Neuronal stem cell (in vitro differentiated cells): ENCODE measurements at regions not wholly inside any gene's neighbourhood (a gene's known extent, or its start where the extent isn't known, plus 50 kb on each side); places are given as distances from the start of the nearest gene placed in this dataset.

Experiments
- DNase-seq: peaks from one replicate; pipeline ENCODE4 v3.0.0-alpha.2; 2013; ENCODE audit warnings: low spot score
- H2AFZ ChIP-seq: one replicate; pipeline ENCODE4 v1.6.1; 2013; ENCODE audit warnings: mild to moderate bottlenecking, low read length, inconsistent platforms
- H2AK5ac ChIP-seq: 2 replicates; pipeline ENCODE4 v1.6.1; 2013; ENCODE audit warnings: low read depth, mild to moderate bottlenecking, inconsistent platforms, low read length, moderate library complexity, mixed read lengths
- H2BK120ac ChIP-seq: 2 replicates; pipeline ENCODE4 v1.6.1; 2013; ENCODE audit warnings: low read depth, mild to moderate bottlenecking, inconsistent platforms, low read length, moderate library complexity, mixed read lengths
- H2BK12ac ChIP-seq: one replicate; pipeline ENCODE4 v1.6.1; 2013; ENCODE audit warnings: low read length, inconsistent platforms
- H2BK15ac ChIP-seq: 2 replicates; pipeline ENCODE4 v1.6.1; 2013; ENCODE audit warnings: mild to moderate bottlenecking, low read length, inconsistent platforms, mixed read lengths
- H2BK5ac ChIP-seq: one replicate; pipeline ENCODE4 v1.6.1; 2013; ENCODE audit warnings: inconsistent platforms, mild to moderate bottlenecking, low read length, moderate library complexity
- H3K14ac ChIP-seq: one replicate; pipeline ENCODE4 v1.6.1; 2013; ENCODE audit warnings: low read length, inconsistent platforms
- H3K18ac ChIP-seq: 2 replicates; pipeline ENCODE4 v1.6.1; 2013; ENCODE audit warnings: low read length, inconsistent platforms
- H3K23ac ChIP-seq: 2 replicates; pipeline ENCODE4 v1.6.1; 2013; ENCODE audit warnings: low read depth, mild to moderate bottlenecking, mixed read lengths, low read length, inconsistent platforms; ENCODE audit not compliant: poor library complexity
- H3K27ac ChIP-seq: replicated peaks from 3 replicates; pipeline ENCODE4 v1.5.1; 2013; ENCODE audit warnings: low read length, inconsistent platforms
- H3K27me3 ChIP-seq, 3 experiments: 2 replicates each; pipeline ENCODE4 v1.6.1; 2013; ENCODE audit warnings: low read length in 3 of 3, mild to moderate bottlenecking in 2 of 3, inconsistent platforms in 1 of 3, low read depth in 1 of 3, mixed read lengths in 1 of 3, moderate library complexity in 1 of 3; ENCODE audit not compliant: control insufficient read depth in 3 of 3, insufficient read depth in 3 of 3
- H3K36me3 ChIP-seq, 2 donors: replicated peaks in 1 of 2; 2 replicates each; pipeline ENCODE4 v1.6.1; 2013; ENCODE audit warnings: low read length in 2 of 2; ENCODE audit not compliant: control insufficient read depth in 2 of 2, insufficient read depth in 2 of 2
- H3K4ac ChIP-seq: 2 replicates; pipeline ENCODE4 v1.6.1; 2013; ENCODE audit warnings: inconsistent platforms, mild to moderate bottlenecking, low read length, moderate library complexity
- H3K4me1 ChIP-seq, 2 donors: 1 replicate in 1 of 2; 2 replicates in 1 of 2; pipeline ENCODE4 v1.6.1; 2013; ENCODE audit warnings: low read length in 2 of 2, low read depth in 1 of 2; ENCODE audit not compliant: control insufficient read depth in 2 of 2, insufficient read depth in 1 of 2
- H3K4me2 ChIP-seq: one replicate; pipeline ENCODE4 v1.6.1; 2013; ENCODE audit warnings: mild to moderate bottlenecking, low read length, inconsistent platforms; ENCODE audit not compliant: insufficient read depth, poor library complexity, severe bottlenecking
- H3K4me3 ChIP-seq, 2 donors: 2 replicates each; pipeline ENCODE4 v1.5.1; 2013; ENCODE audit warnings: low read length in 2 of 2, mild to moderate bottlenecking in 2 of 2, inconsistent platforms in 1 of 2, moderate library complexity in 1 of 2
- H3K79me1 ChIP-seq: one replicate; pipeline ENCODE4 v1.6.1; 2013; ENCODE audit warnings: low read depth, mild to moderate bottlenecking, inconsistent platforms, low read length, moderate library complexity
- H3K9ac ChIP-seq: one replicate; pipeline ENCODE4 v1.6.1; 2013; ENCODE audit warnings: mild to moderate bottlenecking, low read depth, low read length, inconsistent platforms; ENCODE audit not compliant: poor library complexity
- H3K9me3 ChIP-seq, 2 donors: replicated peaks in 1 of 2; 2 replicates each; pipeline versions ENCODE3 to v1.6.1; 2013; ENCODE audit warnings: low read length in 2 of 2, mild to moderate bottlenecking in 2 of 2, inconsistent platforms in 1 of 2, low read depth in 1 of 2, mixed read lengths in 1 of 2, moderate library complexity in 1 of 2; ENCODE audit not compliant: control insufficient read depth in 2 of 2, insufficient read depth in 1 of 2
- H4K8ac ChIP-seq: one replicate; pipeline ENCODE4 v1.6.1; 2013; ENCODE audit warnings: low read depth, mild to moderate bottlenecking, inconsistent platforms, low read length, moderate library complexity
- H4K91ac ChIP-seq: one replicate; pipeline ENCODE4 v1.6.1; 2013; ENCODE audit warnings: low read length, low read depth, mild to moderate bottlenecking, inconsistent platforms; ENCODE audit not compliant: poor library complexity
- WGBS, 2 donors: extraction: QIAGEN DNeasy Blood & Tissue Kit; methylation state at CpG; one replicate each; pipeline ENCODE4 v1.1.7; 2013; ENCODE audit warnings: missing lambda C conversion rate in 2 of 2, mixed read lengths in 1 of 2; ENCODE audit not compliant: insufficient read length in 2 of 2, insufficient replicate concordance in 1 of 2; ENCODE audit errors: extremely low coverage in 2 of 2; 5-methylcytosine and 5-hydroxymethylcytosine counted together

GRCh38 chr13:89784161-89784809 is 1563.2 kb upstream of the MIR17HG start:
- no peaks in the 10 kb centered on the region for H3K4me1 ChIP-seq
- H3K9ac ChIP-seq, result no peak overlapping the region
- no peak overlapping the region for H2AK5ac ChIP-seq
- H2BK120ac ChIP-seq, result no peak overlapping the region
- H3K4ac ChIP-seq, result no peak overlapping the region
- no peaks in the 10 kb centered on the region for H3K9me3 ChIP-seq
- H2BK15ac ChIP-seq, result no peak overlapping the region
- no peak overlapping the region for H2BK12ac ChIP-seq
- peak overlapping the region; percentile 71 for H3K18ac ChIP-seq
- H4K8ac ChIP-seq, result no peak overlapping the region
- no CpG with 5 or more reads among the region's 13 CpGs for WGBS, 2 donors
- DNase-seq, result no peak
- no peak overlapping the region for H3K27ac ChIP-seq
- peak overlapping the region; percentile 71 for H3K14ac ChIP-seq
- H2AFZ ChIP-seq, result peak overlapping the region; percentile 38
- no peaks in the 10 kb centered on the region for H3K36me3 ChIP-seq
- H3K79me1 ChIP-seq, result no peaks in the 10 kb centered on the region
- no peak overlapping the region for H4K91ac ChIP-seq
- H2BK5ac ChIP-seq, result no peak overlapping the region
- no peak overlapping the region for H3K4me3 ChIP-seq
- H3K4me2 ChIP-seq, result no peak overlapping the region
- H3K23ac ChIP-seq, result no peak overlapping the region
- H3K27me3 ChIP-seq, result no peaks in the 10 kb centered on the region

DNA sequence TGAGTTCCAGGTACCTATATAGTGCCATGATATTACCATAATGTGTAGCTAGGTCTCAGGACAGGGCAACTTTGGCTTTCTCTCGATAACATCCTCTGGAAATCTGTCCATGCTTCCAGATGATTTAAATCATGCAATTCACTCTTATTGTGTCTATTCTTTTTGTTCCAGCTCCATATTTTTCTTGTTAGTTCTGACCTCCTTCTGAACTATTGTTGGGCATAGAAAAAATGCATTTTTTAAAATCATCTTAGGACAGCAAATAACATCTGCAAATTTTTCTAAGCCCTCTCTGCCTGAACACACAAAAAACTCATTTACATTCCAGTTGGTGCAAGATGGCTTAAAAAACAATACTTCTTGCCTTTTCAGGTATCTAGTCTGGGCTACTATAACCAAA is 1561.0 kb upstream of the MIR17HG start:
- H2AK5ac ChIP-seq, result no peak overlapping the region
- no CpG with 5 or more reads among the region's 1 CpG for WGBS, 2 donors
- H2BK120ac ChIP-seq, result no peak overlapping the region
- no peak overlapping the region for H3K9ac ChIP-seq
- no peak overlapping the region for H3K14ac ChIP-seq
- H3K9me3 ChIP-seq, result no peaks in the 10 kb centered on the region
- no peak for DNase-seq
- no peak overlapping the region for H2BK12ac ChIP-seq
- H2AFZ ChIP-seq, result no peak overlapping the region
- H4K8ac ChIP-seq, result no peak overlapping the region
- no peaks in the 10 kb centered on the region for H3K79me1 ChIP-seq
- no peak overlapping the region for H2BK15ac ChIP-seq
- H3K36me3 ChIP-seq, result no peaks in the 10 kb centered on the region
- H3K18ac ChIP-seq, result no peak overlapping the region
- H3K4ac ChIP-seq, result no peak overlapping the region
- H3K27ac ChIP-seq, result no peak overlapping the region
- no peak overlapping the region for H3K4me2 ChIP-seq
- no peak overlapping the region for H3K4me3 ChIP-seq
- no peak overlapping the region for H2BK5ac ChIP-seq
- H3K23ac ChIP-seq, result no peak overlapping the region
- no peak overlapping the region for H4K91ac ChIP-seq
- H3K4me1 ChIP-seq, result no peaks in the 10 kb centered on the region
- H3K27me3 ChIP-seq, result no peaks in the 10 kb centered on the region

GRCh38 chr13:89790696-89791095 is 1556.8 kb upstream of the MIR17HG start:
- H3K4me1 ChIP-seq, result no peaks in the 10 kb centered on the region
- no peaks in the 10 kb centered on the region for H3K79me1 ChIP-seq
- no peak overlapping the region for H4K91ac ChIP-seq
- H3K23ac ChIP-seq, result no peak overlapping the region
- no peaks in the 10 kb centered on the region for H3K27me3 ChIP-seq
- no peak overlapping the region for H3K4me2 ChIP-seq
- H2BK5ac ChIP-seq, result no peak overlapping the region
- no peak overlapping the region for H3K27ac ChIP-seq
- H4K8ac ChIP-seq, result no peak overlapping the region
- H3K9ac ChIP-seq, result no peak overlapping the region
- H2AFZ ChIP-seq, result no peak overlapping the region
- H2BK15ac ChIP-seq, result no peak overlapping the region
- DNase-seq, result no peak
- no peaks in the 10 kb centered on the region for H3K36me3 ChIP-seq
- H2AK5ac ChIP-seq, result no peak overlapping the region
- H3K18ac ChIP-seq, result no peak overlapping the region
- H3K4ac ChIP-seq, result no peak overlapping the region
- H3K9me3 ChIP-seq, result no peaks in the 10 kb centered on the region
- H2BK120ac ChIP-seq, result no peak overlapping the region
- no peak overlapping the region for H3K14ac ChIP-seq
- H3K4me3 ChIP-seq, result no peak overlapping the region
- H2BK12ac ChIP-seq, result no peak overlapping the region

GRCh38 chr13:89791971-89792630 is 1555.4 kb upstream of the MIR17HG start:
- no peak overlapping the region for H3K18ac ChIP-seq
- H2BK120ac ChIP-seq, result no peak overlapping the region
- no CpG with 5 or more reads among the region's 2 CpGs for WGBS, 2 donors
- no peak for DNase-seq
- no peak overlapping the region for H2BK12ac ChIP-seq
- no peak overlapping the region for H3K23ac ChIP-seq
- no peak overlapping the region for H2AFZ ChIP-seq
- no peak overlapping the region for H3K27ac ChIP-seq
- no peaks in the 10 kb centered on the region for H3K9me3 ChIP-seq
- no peak overlapping the region for H3K4me2 ChIP-seq
- H3K36me3 ChIP-seq, result no peaks in the 10 kb centered on the region
- no peaks in the 10 kb centered on the region for H3K27me3 ChIP-seq
- no peak overlapping the region for H3K9ac ChIP-seq
- H3K4ac ChIP-seq, result no peak overlapping the region
- no peak overlapping the region for H2BK5ac ChIP-seq
- H3K79me1 ChIP-seq, result no peaks in the 10 kb centered on the region
- no peak overlapping the region for H4K8ac ChIP-seq
- H3K14ac ChIP-seq, result no peak overlapping the region
- H2BK15ac ChIP-seq, result no peak overlapping the region
- no peak overlapping the region for H2AK5ac ChIP-seq
- no peak overlapping the region for H4K91ac ChIP-seq
- no peaks in the 10 kb centered on the region for H3K4me1 ChIP-seq
- H3K4me3 ChIP-seq, result no peak overlapping the region
